Lung (tissue), 11 donors: ENCODE measurements at regions not wholly inside any gene's neighbourhood (a gene's known extent, or its start where the extent isn't known, plus 50 kb on each side); places are given as distances from the start of the nearest gene placed in this dataset.
A peak's percentile ranks its signal among the peaks of the same experiment; 100 is the strongest.

Experiments
- ATAC-seq: fragments of 200-7000 bp; cut with Tn5 transposase; one replicate; pipeline ENCODE4 v1.9.1; 2020; ENCODE audit warnings: moderate number of reproducible peaks; ENCODE audit not compliant: insufficient read depth, low FRiP score
- DNase-seq, 3 donors: peaks; one replicate each; pipeline ENCODE4 v3.0.0-alpha.2; 2013 to 2017
- H3K27ac ChIP-seq, 2 donors: one replicate each; pipeline ENCODE4 v1.5.1; 2013; ENCODE audit warnings: mild to moderate bottlenecking in 2 of 2, moderate library complexity in 2 of 2, control low read depth in 1 of 2, inconsistent platforms in 1 of 2, low read depth in 1 of 2, low read length in 1 of 2
- H3K27me3 ChIP-seq, 3 donors: one replicate each; pipeline ENCODE4 v1.5.1; 2013; ENCODE audit warnings: low read length in 2 of 3; ENCODE audit not compliant: control insufficient read depth in 3 of 3, insufficient read depth in 3 of 3
- H3K36me3 ChIP-seq, 4 donors: one replicate each; pipeline ENCODE4 v1.5.1; 2013; ENCODE audit warnings: low read length in 4 of 4, mild to moderate bottlenecking in 1 of 4, moderate library complexity in 1 of 4; ENCODE audit not compliant: control insufficient read depth in 4 of 4, insufficient read depth in 4 of 4
- H3K4me1 ChIP-seq, 5 donors: one replicate each; pipeline ENCODE4 v1.5.1; 2013; ENCODE audit warnings: low read length in 5 of 5, mild to moderate bottlenecking in 2 of 5, moderate library complexity in 1 of 5; ENCODE audit not compliant: control insufficient read depth in 5 of 5, insufficient read depth in 5 of 5
- H3K4me3 ChIP-seq: one replicate; pipeline ENCODE4 v1.5.1; 2013; ENCODE audit warnings: mild to moderate bottlenecking, control low read depth, moderate library complexity
- H3K9ac ChIP-seq, 2 donors: one replicate each; pipeline ENCODE4 v1.5.1; 2013; ENCODE audit warnings: low read length in 2 of 2, control low read depth in 1 of 2; ENCODE audit not compliant: insufficient read depth in 1 of 2
- H3K9me3 ChIP-seq, 4 donors: one replicate each; pipeline ENCODE4 v1.5.1; 2013; ENCODE audit warnings: low read length in 3 of 4, mild to moderate bottlenecking in 1 of 4, moderate library complexity in 1 of 4; ENCODE audit not compliant: control insufficient read depth in 4 of 4, insufficient read depth in 3 of 4
- WGBS, 2 donors: extraction: QIAGEN DNeasy Blood & Tissue Kit; methylation state at CpG; one replicate each; pipeline ENCODE4 v1.1.7; 2013; 5-methylcytosine and 5-hydroxymethylcytosine counted together
- TF ChIP-seq, protein P1 (sequence below): IDR thresholded peaks from 2 replicates; pipeline ENCODE4 v1.5.1; 2012; ENCODE audit warnings: mild to moderate bottlenecking; ENCODE audit errors: control extremely low read depth, extremely low read depth
- donor health status: control.
- donor health status: control.
- donor health status: Bipolar disorder and iron deficiency.
- donor health status: healthy.
- donor health status: DM: yes; HTN: yes; CAD: no.

GRCh38 chr6:47983491-47983890 lies 127.5 kb downstream of the PTCHD4 start:
- H3K27me3 ChIP-seq = no peaks in the 10 kb centered on the region
- no peak overlapping the region for H3K9ac ChIP-seq
- TF ChIP-seq, protein P1, sequence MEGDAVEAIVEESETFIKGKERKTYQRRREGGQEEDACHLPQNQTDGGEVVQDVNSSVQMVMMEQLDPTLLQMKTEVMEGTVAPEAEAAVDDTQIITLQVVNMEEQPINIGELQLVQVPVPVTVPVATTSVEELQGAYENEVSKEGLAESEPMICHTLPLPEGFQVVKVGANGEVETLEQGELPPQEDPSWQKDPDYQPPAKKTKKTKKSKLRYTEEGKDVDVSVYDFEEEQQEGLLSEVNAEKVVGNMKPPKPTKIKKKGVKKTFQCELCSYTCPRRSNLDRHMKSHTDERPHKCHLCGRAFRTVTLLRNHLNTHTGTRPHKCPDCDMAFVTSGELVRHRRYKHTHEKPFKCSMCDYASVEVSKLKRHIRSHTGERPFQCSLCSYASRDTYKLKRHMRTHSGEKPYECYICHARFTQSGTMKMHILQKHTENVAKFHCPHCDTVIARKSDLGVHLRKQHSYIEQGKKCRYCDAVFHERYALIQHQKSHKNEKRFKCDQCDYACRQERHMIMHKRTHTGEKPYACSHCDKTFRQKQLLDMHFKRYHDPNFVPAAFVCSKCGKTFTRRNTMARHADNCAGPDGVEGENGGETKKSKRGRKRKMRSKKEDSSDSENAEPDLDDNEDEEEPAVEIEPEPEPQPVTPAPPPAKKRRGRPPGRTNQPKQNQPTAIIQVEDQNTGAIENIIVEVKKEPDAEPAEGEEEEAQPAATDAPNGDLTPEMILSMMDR = no peak
- WGBS, 2 donors = 93 to 94% methylated on average over 2 of the region's 2 CpGs
- no peaks in the 10 kb centered on the region for H3K9me3 ChIP-seq
- no peaks in the 10 kb centered on the region for H3K4me1 ChIP-seq
- ATAC-seq = no peak
- DNase-seq = no peak
- H3K36me3 ChIP-seq = no peaks in the 10 kb centered on the region
- no peak overlapping the region for H3K27ac ChIP-seq
- no peak overlapping the region for H3K4me3 ChIP-seq

DNA sequence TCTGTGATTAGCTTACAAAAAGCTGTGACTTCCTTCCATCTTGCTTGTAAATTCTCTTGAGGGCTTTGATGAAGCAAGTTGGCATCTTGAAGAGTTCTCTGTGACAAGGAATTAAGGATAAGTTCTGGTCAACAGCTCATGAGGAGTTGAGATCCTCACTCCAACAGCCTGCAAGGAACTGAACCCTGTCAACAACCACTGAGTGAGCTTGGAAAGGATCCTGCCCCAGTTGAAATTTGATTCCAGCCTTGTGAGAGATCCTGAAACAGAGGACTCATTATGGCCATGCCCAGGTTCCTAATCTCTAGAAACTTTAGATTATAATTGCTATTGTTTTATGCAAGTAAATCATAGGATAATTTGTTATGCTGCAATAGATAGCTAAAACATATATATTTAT lies 133.7 kb downstream of the PTCHD4 start:
- Histone ChIP-seq H3K4me3 (no peak overlapping the region), H3K4me1 (peaks cover 0 to 8% (median 0%) of the 10 kb centered on the region in 5 donors), H3K36me3 (no peaks in the 10 kb centered on the region), H3K27me3 (no peaks in the 10 kb centered on the region), H3K9me3 (no peaks in the 10 kb centered on the region), H3K27ac (no peak overlapping the region), H3K9ac (no peak overlapping the region)
- DNase-seq (peak in 1 of 3 donors; percentile 4), ATAC-seq (no peak)
- TF ChIP-seq, protein P1 = no peak

- Histone ChIP-seq H3K4me1 (peaks cover 0 to 8% (median 0%) of the 10 kb centered on the region in 5 donors), H3K9ac (no peak overlapping the region), H3K27me3 (no peaks in the 10 kb centered on the region), H3K9me3 (no peaks in the 10 kb centered on the region), H3K27ac (no peak overlapping the region), H3K4me3 (no peak overlapping the region), H3K36me3 (no peaks in the 10 kb centered on the region)
- TF ChIP-seq, protein P1 = no peak
- 75 to 79% methylated on average over 2 of the region's 2 CpGs for WGBS, 2 donors
- ATAC-seq = no peak
- peak in 2 of 3 donors; percentile 54 to 74 for DNase-seq
Observed at GRCh38 chr6:47974106-47974505, 136.9 kb downstream of the PTCHD4 start.

GRCh38 chr6:47970826-47971225 lies 140.2 kb downstream of the PTCHD4 start:
- Histone ChIP-seq H3K27me3 (no peaks in the 10 kb centered on the region), H3K36me3 (no peaks in the 10 kb centered on the region), H3K4me1 (peaks cover 0 to 8% (median 0%) of the 10 kb centered on the region in 5 donors), H3K27ac (no peak overlapping the region), H3K4me3 (no peak overlapping the region), H3K9ac (no peak overlapping the region), H3K9me3 (peaks cover 0 to 5% (median 0%) of the 10 kb centered on the region in 4 donors)
- no peak for ATAC-seq
- no peak for DNase-seq
- 93 to 94% methylated on average over 3 of the region's 3 CpGs for WGBS, 2 donors
- TF ChIP-seq, protein P1 = no peak
